Lower lobe of right lung (tissue), 2 donors: ENCODE measurements at regions not wholly inside any gene's neighbourhood (a gene's known extent, or its start where the extent isn't known, plus 50 kb on each side); places are given as distances from the start of the nearest gene placed in this dataset.

Source experiments
- ATAC-seq, 2 donors: fragments of 200-7000 bp; cut with Tn5 transposase; one replicate each; pipeline ENCODE4 v1.9.1; 2020 to 2022; ENCODE audit warnings: mild to moderate bottlenecking in 2 of 2, moderate library complexity in 2 of 2
- DNase-seq: peaks from one replicate; pipeline ENCODE4 v3.0.0-alpha.2; 2020
- H3K27ac ChIP-seq: fragments of 200-600 bp; one replicate; pipeline ENCODE4 v1.8.0; 2022
- H3K27me3 ChIP-seq: fragments of 200-600 bp; one replicate; pipeline ENCODE4 v1.8.0; 2022; ENCODE audit warnings: low read depth
- H3K36me3 ChIP-seq: fragments of 200-600 bp; one replicate; pipeline ENCODE4 v1.8.0; 2022; ENCODE audit warnings: mild to moderate bottlenecking
- H3K4me1 ChIP-seq: fragments of 200-600 bp; one replicate; pipeline ENCODE4 v1.8.0; 2022
- H3K4me3 ChIP-seq: fragments of 200-600 bp; one replicate; pipeline ENCODE4 v1.8.0; 2022; ENCODE audit warnings: mild to moderate bottlenecking
- H3K9me3 ChIP-seq: fragments of 200-600 bp; one replicate; pipeline ENCODE4 v1.8.0; 2022
- intact Hi-C: fragments of 100-400 bp; cut with DNase I; formaldehyde crosslinking; loops from one replicate; pipeline ENCODE4 v1.11.0; 2022
- TF ChIP-seq, protein P1 (sequence below): fragments of 200-600 bp; IDR thresholded peaks from one replicate; pipeline ENCODE4 v1.8.0; 2022; ENCODE audit warnings: antibody characterized with exemption, mild to moderate bottlenecking
- donor health status: DM: no; HTN: yes; CAD: no; lungs with severe emphysema.

DNA sequence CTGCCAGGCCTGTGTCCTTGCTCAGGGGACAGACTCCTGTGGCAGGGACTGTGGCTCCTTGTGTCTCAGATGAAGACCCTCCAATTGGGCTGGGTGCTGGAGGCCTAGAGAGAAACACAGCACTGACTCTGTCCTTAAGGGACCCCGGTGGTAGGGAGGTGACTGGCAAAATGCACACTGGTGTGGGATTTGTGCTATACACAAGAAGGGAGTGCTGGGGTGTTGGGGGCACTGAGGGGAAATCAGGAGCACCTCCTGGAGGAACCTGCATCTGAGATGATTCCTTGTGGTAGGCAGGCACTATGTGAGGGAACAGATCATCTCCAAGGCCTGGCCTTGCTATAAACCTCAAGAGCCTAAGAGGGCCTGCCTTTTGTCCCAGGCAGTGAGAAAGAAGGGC is 149.2 kb downstream of the RPS24 start:
- peaks cover 19% of the 10 kb centered on the region for H3K4me1 ChIP-seq
- no peaks in the 10 kb centered on the region for H3K36me3 ChIP-seq
- no peak overlapping the region for H3K4me3 ChIP-seq
- no peak overlapping the region for H3K27ac ChIP-seq
- ATAC-seq (no peak), DNase-seq (no peak)
- H3K27me3 ChIP-seq, result no peaks in the 10 kb centered on the region
- H3K9me3 ChIP-seq, result no peaks in the 10 kb centered on the region
- intact Hi-C loops, result no loop called here
- TF ChIP-seq, protein P1, sequence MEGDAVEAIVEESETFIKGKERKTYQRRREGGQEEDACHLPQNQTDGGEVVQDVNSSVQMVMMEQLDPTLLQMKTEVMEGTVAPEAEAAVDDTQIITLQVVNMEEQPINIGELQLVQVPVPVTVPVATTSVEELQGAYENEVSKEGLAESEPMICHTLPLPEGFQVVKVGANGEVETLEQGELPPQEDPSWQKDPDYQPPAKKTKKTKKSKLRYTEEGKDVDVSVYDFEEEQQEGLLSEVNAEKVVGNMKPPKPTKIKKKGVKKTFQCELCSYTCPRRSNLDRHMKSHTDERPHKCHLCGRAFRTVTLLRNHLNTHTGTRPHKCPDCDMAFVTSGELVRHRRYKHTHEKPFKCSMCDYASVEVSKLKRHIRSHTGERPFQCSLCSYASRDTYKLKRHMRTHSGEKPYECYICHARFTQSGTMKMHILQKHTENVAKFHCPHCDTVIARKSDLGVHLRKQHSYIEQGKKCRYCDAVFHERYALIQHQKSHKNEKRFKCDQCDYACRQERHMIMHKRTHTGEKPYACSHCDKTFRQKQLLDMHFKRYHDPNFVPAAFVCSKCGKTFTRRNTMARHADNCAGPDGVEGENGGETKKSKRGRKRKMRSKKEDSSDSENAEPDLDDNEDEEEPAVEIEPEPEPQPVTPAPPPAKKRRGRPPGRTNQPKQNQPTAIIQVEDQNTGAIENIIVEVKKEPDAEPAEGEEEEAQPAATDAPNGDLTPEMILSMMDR, result no peak

DNA sequence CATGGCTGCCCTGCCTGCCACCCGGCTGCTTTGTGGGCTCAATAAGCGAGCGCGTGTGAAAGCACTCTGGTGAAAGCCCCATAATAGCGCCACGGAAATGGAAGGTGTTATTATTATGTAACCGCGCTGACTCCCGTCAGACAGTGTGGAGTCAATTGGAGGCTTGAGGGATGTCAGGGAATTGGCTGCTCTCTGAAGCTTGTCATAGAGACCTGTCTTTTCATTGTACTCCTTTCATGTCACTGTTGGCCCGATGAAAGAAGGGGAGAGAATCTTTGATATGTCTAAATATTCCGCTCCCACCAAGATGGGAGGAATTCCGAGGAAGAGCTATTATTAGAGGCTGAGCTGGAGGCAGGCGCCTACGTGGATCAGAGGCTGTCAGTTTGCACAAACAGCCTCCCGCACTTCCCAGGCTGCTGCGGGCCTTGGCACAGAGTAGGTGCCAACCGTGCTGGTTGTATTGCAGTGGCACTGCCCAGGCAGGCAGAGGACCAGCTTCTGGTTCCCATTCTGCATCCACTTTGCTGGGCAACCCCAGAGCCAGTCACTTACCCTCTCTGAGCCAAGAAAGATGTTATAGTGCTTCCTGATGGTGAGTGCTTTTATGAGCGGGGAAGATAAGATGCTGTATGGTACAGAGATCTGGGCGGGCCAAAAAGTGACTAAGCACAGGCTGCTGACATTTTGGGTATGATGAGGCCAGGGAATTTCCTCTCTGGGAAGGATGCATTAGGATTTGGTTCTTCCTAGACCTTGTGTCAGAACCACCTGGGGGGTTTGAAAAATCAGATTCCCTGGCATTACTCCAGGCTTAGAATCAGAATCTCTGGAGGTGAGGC is 151.4 kb downstream of the RPS24 start:
- Histone ChIP-seq H3K27me3 (no peaks in the 10 kb centered on the region), H3K9me3 (no peaks in the 10 kb centered on the region), H3K36me3 (no peaks in the 10 kb centered on the region), H3K4me3 (no peak overlapping the region), H3K4me1 (peaks cover 14% of the 10 kb centered on the region), H3K27ac (no peak overlapping the region)
- intact Hi-C loops, result no loop called here
- DNase-seq (no peak), ATAC-seq (no peak)
- TF ChIP-seq, protein P1, result no peak

DNA sequence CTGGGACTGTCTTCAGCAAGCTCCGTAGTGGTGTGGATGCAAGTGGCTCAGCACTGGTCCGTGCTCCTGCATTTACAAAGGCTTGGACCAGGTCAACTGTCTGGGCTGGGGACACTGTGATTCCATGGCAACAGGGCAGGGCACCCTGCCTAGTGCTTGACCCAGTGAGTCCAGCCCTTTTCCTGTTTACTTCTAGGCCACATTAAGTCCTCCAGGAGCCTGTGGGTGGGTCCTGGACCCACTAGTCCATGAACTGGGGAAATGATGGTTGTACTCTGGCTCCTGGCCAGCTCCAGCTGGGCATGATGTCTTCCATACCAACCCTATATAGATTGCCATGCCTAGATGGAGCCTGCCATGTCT is 152.0 kb downstream of the RPS24 start:
- no peaks in the 10 kb centered on the region for H3K9me3 ChIP-seq
- TF ChIP-seq, protein P1, result no peak
- DNase-seq (no peak), ATAC-seq (peak; percentile 44)
- no peak overlapping the region for H3K4me3 ChIP-seq
- H3K36me3 ChIP-seq, result no peaks in the 10 kb centered on the region
- no peaks in the 10 kb centered on the region for H3K27me3 ChIP-seq
- H3K4me1 ChIP-seq, result peaks cover 14% of the 10 kb centered on the region
- H3K27ac ChIP-seq, result no peak overlapping the region
- intact Hi-C loops, result no loop called here

DNA sequence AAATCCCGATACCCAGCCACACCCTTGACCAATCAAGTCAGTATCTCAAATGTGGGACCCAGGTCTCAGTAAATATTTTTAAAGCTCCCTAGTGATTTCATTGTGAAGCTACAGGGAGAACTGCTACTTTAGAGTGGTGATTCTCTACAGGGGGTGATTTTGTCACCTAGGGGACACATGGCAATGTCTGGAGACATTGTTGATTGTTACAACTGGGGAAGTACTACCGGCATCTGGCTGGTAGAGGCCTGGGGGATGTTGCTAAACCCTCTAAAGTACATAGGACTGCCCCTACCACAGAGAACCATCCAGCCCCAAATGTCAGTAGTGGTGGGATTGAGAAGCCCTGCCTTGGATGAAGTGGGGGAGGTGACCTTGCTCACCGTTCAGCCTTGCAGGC is 152.9 kb downstream of the RPS24 start:
- Histone ChIP-seq H3K4me1 (peaks cover 14% of the 10 kb centered on the region), H3K9me3 (no peaks in the 10 kb centered on the region), H3K27me3 (no peaks in the 10 kb centered on the region), H3K4me3 (no peak overlapping the region), H3K27ac (peak overlapping the region; percentile 27), H3K36me3 (no peaks in the 10 kb centered on the region)
- ATAC-seq (no peak), DNase-seq (no peak)
- intact Hi-C loops, result no loop called here
- TF ChIP-seq, protein P1, result no peak

DNA sequence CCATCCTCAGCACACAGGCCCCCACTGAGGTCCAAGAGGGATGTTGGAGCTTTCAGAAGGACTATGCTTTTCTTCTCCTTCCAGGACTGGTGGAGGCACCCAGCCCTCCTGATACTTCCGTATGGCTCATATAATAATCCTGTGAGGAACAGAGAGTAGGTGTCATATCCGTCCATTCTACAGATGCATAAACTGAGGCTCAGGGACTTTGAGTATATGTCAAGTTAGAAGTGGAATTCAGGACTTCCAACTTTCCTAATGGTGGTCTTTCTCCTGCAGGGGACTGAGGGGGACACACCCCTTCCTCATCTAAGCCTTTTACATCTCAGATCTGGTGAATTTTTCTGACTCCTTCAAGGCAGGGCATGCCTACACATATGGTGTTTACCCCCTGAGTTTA is 153.7 kb downstream of the RPS24 start:
- Histone ChIP-seq H3K27ac (no peak overlapping the region), H3K36me3 (no peaks in the 10 kb centered on the region), H3K9me3 (no peaks in the 10 kb centered on the region), H3K4me3 (no peak overlapping the region), H3K4me1 (peaks cover 14% of the 10 kb centered on the region), H3K27me3 (no peaks in the 10 kb centered on the region)
- TF ChIP-seq, protein P1, result no peak
- intact Hi-C loops, result no loop called here
- ATAC-seq (no peak), DNase-seq (no peak)
